Keratinocyte (primary cell): ENCODE measurements at regions not wholly inside any gene's neighbourhood (a gene's known extent, or its start where the extent isn't known, plus 50 kb on each side); places are given as distances from the start of the nearest gene placed in this dataset.

Experiments
- CTCF ChIP-seq, 3 experiments: IDR thresholded peaks in 1 of 3; conservative IDR thresholded peaks in 1 of 3; optimal IDR thresholded peaks in 1 of 3; 2 replicates in 2 of 3; 3 replicates in 1 of 3; pipeline versions ENCODE3 to v1.5.1; 2011; ENCODE audit warnings: low read length in 3 of 3, mild to moderate bottlenecking in 3 of 3, moderate library complexity in 2 of 3, control low read depth in 1 of 3, inconsistent platforms in 1 of 3; ENCODE audit not compliant: insufficient read depth in 2 of 3; ENCODE audit errors: extremely low read depth in 1 of 3
- EZH2 ChIP-seq: IDR thresholded peaks from one replicate; pipeline ENCODE4 v1.6.1; 2012; ENCODE audit warnings: inconsistent platforms, mild to moderate bottlenecking, low read length, moderate library complexity

- no peak for TF ChIP-seq CTCF (optimal IDR thresholded peaks at IDR 0.05 in 1 of 3, IDR thresholded peaks at IDR 0.05 in 1 of 3, conservative IDR thresholded peaks at IDR 0.05 in 1 of 3; ENCODE audit: extremely low read depth in 1 of 3, insufficient read depth in 2 of 3, low read length in 3 of 3)
- TF ChIP-seq EZH2, result no peak
Measured at GRCh38 chr16:48965386-48965785, 316.3 kb downstream of the CBLN1 start.
